ENCODE measurements at regions not wholly inside any gene's neighbourhood (a gene's known extent, or its start where the extent isn't known, plus 50 kb on each side); places are given as distances from the start of the nearest gene placed in this dataset.

- TF ChIP-seq MAX (IDR thresholded peaks at IDR 0.05; ENCODE audit: low read depth) (no peak), FOXM1 (IDR thresholded peaks at IDR 0.05; ENCODE audit: low read depth) (no peak), RFX5 (IDR thresholded peaks at IDR 0.05; ENCODE audit: low read length) (no peak)
These were observed 614.4 kb downstream of the BCKDHB start (continued) for GRCh38 chr6:80720824-80721223.

- CTCF ChIA-PET: interaction anchor here (1.1 to 1.2 kb wide), 2 partner anchors 17 to 109 kb away, joined by 3 read pairs; no protein-coding TSS in a partner anchor
- H4K20me1 ChIP-seq (ENCODE audit: insufficient read depth): no peaks in the 10 kb centered on the region
These were observed 608.0 kb downstream of the BCKDHB start for GRCh38 chr6:80714513-80714912.

More at GRCh38 chr6:80714513-80714912, 608.0 kb downstream of the BCKDHB start:
- H3F3A ChIP-seq (replicated peaks; ENCODE audit: insufficient read depth): no peaks in the 10 kb centered on the region
- no peaks in the 10 kb centered on the region for H3K9me3 ChIP-seq
- H3K4me1 ChIP-seq (ENCODE audit: control insufficient read depth in 1 of 2, insufficient read depth in 2 of 2, low read depth in 1 of 2, low read length in 1 of 2): no peaks in the 10 kb centered on the region
- no peak for DNase-seq
- POLR2A ChIA-PET: no interaction called here
- no peak overlapping the region for H2AFZ ChIP-seq (ENCODE audit: low read depth)
- no peak overlapping the region for H3K4me3 ChIP-seq (ENCODE audit: low read depth in 2 of 2, low read length in 1 of 2)
- 71% methylated on average over 6 of the region's 6 CpGs for WGBS (ENCODE audit: low lambda C conversion rate)
- no peak for TF ChIP-seq TEAD4 (IDR thresholded peaks at IDR 0.05; ENCODE audit: borderline replicate concordance, insufficient read depth)
- no peak for TF ChIP-seq RXRA (IDR thresholded peaks at IDR 0.05; ENCODE audit: borderline replicate concordance, low read depth)
- no peak for TF ChIP-seq CTCF (IDR thresholded peaks at IDR 0.05)
- no peak for TF ChIP-seq FOSL2 (IDR thresholded peaks at IDR 0.05; ENCODE audit: borderline replicate concordance, low read depth)
- no peak for TF ChIP-seq ZBTB33 (IDR thresholded peaks at IDR 0.05; ENCODE audit: borderline replicate concordance, low read depth)
- no peak for TF ChIP-seq EZH2phosphoT487 (IDR thresholded peaks at IDR 0.05; ENCODE audit: borderline replicate concordance, low read depth)
- TF ChIP-seq SIN3A (IDR thresholded peaks at IDR 0.05; ENCODE audit: borderline replicate concordance, low read depth, low read length): no peak
- TF ChIP-seq TAF1 (IDR thresholded peaks at IDR 0.05; ENCODE audit: borderline replicate concordance, low read depth, low read length): no peak
- TF ChIP-seq RCOR1 (IDR thresholded peaks at IDR 0.05; ENCODE audit: low read length): no peak
- TF ChIP-seq USF2 (IDR thresholded peaks at IDR 0.05; ENCODE audit: borderline replicate concordance, low read depth, low read length): no peak
- no peak for TF ChIP-seq FOXJ3 (CRISPR knock-in tag; IDR thresholded peaks at IDR 0.05)
- no peak for TF ChIP-seq PBX3 (IDR thresholded peaks at IDR 0.05)
- TF ChIP-seq IRF3 (IDR thresholded peaks at IDR 0.05; ENCODE audit: low read depth, low read length): no peak
- no peak for TF ChIP-seq JUND (IDR thresholded peaks at IDR 0.05)
- TF ChIP-seq GABPA (IDR thresholded peaks at IDR 0.05; ENCODE audit: low read depth): no peak
- TF ChIP-seq EP300 (IDR thresholded peaks at IDR 0.05; ENCODE audit: borderline replicate concordance in 1 of 2, low read depth in 1 of 2, low read length in 1 of 2): no peak
- TF ChIP-seq ELF1 (IDR thresholded peaks at IDR 0.05): no peak
- TF ChIP-seq MXI1 (IDR thresholded peaks at IDR 0.05; ENCODE audit: low read depth, low read length): no peak
- no peak for TF ChIP-seq MAX (IDR thresholded peaks at IDR 0.05; ENCODE audit: low read depth)
- no peaks in the 10 kb centered on the region for H3K36me3 ChIP-seq (replicated peaks in 1 of 2; ENCODE audit: control insufficient read depth in 1 of 2, insufficient read depth in 2 of 2, low read length in 1 of 2)
- H3K79me2 ChIP-seq (ENCODE audit: insufficient read depth): no peaks in the 10 kb centered on the region
- no peaks in the 10 kb centered on the region for H3K9me2 ChIP-seq
- no peak overlapping the region for H3K4me2 ChIP-seq
- H3K27me3 ChIP-seq (ENCODE audit: insufficient read depth): no peaks in the 10 kb centered on the region
- no peak overlapping the region for H3K27ac ChIP-seq (ENCODE audit: low read depth in 2 of 2, low read length in 1 of 2)
- H3K9ac ChIP-seq: no peak overlapping the region
